HCT116 (cell line): ENCODE measurements at regions not wholly inside any gene's neighbourhood (a gene's known extent, or its start where the extent isn't known, plus 50 kb on each side); places are given as distances from the start of the nearest gene placed in this dataset.

Source experiments
- CTCF ChIP-seq, 3 experiments: fragments of 200-600 bp in 1 of 3; sonication (generic) in 1 of 3; IDR thresholded peaks in 2 of 3; conservative IDR thresholded peaks in 1 of 3; 2 replicates each; pipeline ENCODE4 v1.5.1; 2012 to 2017; ENCODE audit warnings: low read depth in 2 of 3, low read length in 2 of 3, antibody characterized with exemption in 1 of 3, borderline replicate concordance in 1 of 3, control low read depth in 1 of 3, mild to moderate bottlenecking in 1 of 3, mixed read lengths in 1 of 3, mixed run types in 1 of 3, moderate library complexity in 1 of 3; ENCODE audit not compliant: insufficient read depth in 1 of 3
- EZH2phosphoT487 ChIP-seq: fragments of 200-600 bp; IDR thresholded peaks from 2 replicates; pipeline ENCODE4 v1.6.1; 2018; ENCODE audit warnings: antibody characterized with exemption, borderline replicate concordance
- SIN3A ChIP-seq: IDR thresholded peaks from 2 replicates; pipeline ENCODE4 v1.6.1; 2012; ENCODE audit warnings: low read depth

- TF ChIP-seq CTCF (IDR thresholded peaks at IDR 0.05 in 2 of 3, conservative IDR thresholded peaks at IDR 0.05 in 1 of 3; ENCODE audit: borderline replicate concordance in 1 of 3, insufficient read depth in 1 of 3, low read depth in 2 of 3, low read length in 2 of 3) (no peak), SIN3A (no peak), EZH2phosphoT487 (no peak)
These were observed 1016.8 kb upstream of the ADGRL4 start for GRCh38 chr1:80023358-80023757.
